GM18870 (cell line): ENCODE measurements at regions not wholly inside any gene's neighbourhood (a gene's known extent, or its start where the extent isn't known, plus 50 kb on each side); places are given as distances from the start of the nearest gene placed in this dataset.
"Not testable (repeated sequence)": the region's sequence is repeated elsewhere in the genome, so short reads cannot be mapped to it uniquely, and the experiment has no call there.

Source experiments
- ATAC-seq: cut with Tn5 transposase; IDR thresholded peaks from one replicate; pipeline ENCODE4 v1.9.1; 2021; ENCODE audit warnings: moderate library complexity; ENCODE audit not compliant: unreplicated experiment

DNA sequence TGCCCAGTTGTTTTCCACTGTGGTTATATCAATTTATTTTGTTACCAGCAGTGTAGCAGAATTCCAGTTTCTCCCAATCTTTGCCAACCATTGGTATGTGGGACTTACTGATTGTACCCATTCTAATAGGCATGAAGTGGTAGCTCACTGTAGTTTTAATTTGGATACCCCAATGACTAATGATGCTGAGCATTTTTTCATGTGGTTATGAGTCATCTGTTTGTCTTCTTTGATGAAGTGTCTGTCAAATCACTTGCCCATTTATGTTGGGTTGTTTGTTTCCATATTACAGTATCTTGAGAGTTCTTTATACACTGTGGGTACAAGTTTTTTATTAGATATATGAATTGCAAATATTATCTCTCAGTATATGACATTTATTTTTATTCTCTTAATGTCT lies 644.3 kb downstream of the NR2F2 start:
- ATAC-seq = no peak

- ATAC-seq = no peak
Observed at GRCh38 chr15:96977886-96978285, 647.4 kb downstream of the NR2F2 start.

DNA sequence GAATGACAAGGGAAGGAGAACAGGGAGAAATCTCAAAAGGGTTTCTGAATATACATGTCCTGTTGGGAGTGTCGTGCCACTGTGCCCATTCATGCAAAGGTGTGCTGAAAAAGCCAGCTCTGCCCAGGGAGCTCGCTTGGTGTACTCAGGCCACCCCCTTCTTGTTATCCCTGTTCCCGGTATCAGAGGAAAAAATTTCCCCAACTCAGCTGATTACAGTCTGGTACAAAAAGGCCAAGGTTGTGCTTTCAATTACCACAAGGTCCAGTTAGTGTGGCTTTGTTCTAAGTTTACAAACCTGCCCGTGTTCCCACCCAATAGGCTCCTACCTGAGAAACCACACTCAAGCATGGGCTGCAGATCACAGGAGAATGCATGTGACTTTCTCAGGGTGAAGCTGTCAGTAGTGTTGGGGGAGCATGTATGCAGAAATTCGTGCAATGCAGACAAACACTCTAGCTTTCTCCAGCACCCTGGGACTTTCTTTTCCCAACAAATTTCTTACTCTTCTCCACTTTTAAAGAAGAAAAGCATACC lies 648.5 kb downstream of the NR2F2 start:
- no peak for ATAC-seq

DNA sequence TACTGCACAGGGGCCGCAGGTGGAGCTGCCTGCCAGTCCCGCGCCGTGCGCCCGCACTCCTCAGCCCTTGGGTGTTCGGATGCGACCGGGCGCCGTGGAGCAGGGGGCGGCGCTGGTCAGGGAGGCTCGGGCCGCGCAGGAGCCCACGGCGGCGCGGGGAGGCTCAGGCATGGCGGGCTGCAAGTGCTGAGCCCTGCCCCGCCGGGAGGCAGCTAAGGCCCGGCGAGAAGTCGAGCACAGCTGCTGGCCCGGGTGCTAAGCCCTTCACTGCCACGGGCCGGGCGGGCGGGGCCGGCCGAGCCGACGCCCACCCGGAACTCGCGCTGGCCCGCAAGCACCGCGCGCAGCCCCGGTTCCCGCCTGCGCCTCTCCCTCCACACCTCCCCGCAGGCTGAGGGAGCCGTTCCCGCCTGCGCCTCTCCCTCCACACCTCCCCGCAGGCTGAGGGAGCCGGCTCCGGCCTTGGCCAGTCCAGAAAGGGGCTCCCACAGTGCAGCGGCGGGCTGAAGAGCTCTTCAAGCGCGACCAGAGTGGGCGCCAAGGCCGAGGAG lies 653.7 kb downstream of the NR2F2 start:
- ATAC-seq = not testable (repeated sequence)

DNA sequence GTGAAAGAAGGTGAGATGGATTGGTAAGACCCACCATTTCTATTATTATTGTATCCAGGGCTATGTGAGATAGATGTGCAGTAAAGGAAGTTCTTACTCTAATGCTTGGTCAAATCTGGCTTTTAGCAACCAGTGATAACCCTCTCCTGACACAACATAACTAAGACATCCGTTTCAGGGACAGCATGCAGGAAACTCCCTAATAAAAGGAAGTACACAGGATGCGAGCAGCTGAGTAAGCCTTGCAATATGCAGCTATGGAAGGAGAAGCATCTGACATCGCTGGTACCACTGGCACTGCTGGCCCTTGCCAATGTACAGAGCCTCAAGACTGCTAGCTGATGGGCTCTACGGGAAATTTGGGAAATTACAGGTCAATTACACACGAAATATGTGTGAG lies 662.3 kb downstream of the NR2F2 start:
- ATAC-seq = no peak

- ATAC-seq = no peak
Observed at GRCh38 chr15:96997538-96997937, 667.0 kb downstream of the NR2F2 start.

- no peak for ATAC-seq
Observed at GRCh38 chr15:97009031-97009431, 678.5 kb downstream of the NR2F2 start.

- ATAC-seq = no peak
Observed at GRCh38 chr15:97012986-97013385, 682.5 kb downstream of the NR2F2 start.

GRCh38 chr15:97013491-97013890 lies 683.0 kb downstream of the NR2F2 start:
- ATAC-seq = no peak

DNA sequence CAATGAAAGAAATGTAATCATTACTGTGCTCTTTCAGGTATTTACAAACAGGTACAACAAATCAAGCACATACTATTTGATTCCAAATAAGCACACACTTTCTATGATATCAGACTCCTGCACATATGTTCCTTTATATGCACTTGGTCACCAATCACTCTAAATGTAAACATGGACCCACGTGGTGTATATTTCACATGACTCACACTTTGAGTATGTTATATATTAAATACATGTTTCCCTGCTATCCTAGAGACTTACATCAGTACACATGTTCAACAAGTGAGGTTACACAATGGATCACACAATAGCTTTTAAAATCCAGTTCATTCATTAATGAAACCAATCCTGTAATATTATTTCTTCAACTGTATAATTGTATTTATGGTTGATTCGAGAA lies 683.5 kb downstream of the NR2F2 start:
- ATAC-seq = no peak

- ATAC-seq = no peak
Observed at GRCh38 chr15:97023488-97023844, 693.0 kb downstream of the NR2F2 start.

- no peak for ATAC-seq
Observed at GRCh38 chr15:97026781-97027180, 696.3 kb downstream of the NR2F2 start.

DNA sequence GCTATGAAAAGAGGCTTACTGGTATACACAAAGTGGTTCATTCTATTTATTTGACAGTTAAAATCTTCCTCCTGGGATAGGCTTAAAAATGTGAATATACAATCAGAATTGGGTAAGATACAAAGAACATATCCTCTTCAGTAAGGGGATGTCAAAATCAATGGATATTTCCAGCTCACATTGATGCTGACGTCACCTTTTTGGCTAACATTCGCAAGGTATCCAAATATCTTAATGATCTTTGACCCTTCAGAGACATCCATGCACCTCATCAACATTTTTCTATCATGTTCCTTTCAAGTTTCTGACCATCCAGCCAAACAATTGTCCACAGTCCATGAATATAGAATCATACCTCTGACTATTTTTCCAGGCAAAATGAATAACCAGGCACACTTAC lies 697.3 kb downstream of the NR2F2 start:
- no peak for ATAC-seq

- ATAC-seq = no peak
Observed at GRCh38 chr15:97030251-97030650, 699.8 kb downstream of the NR2F2 start.

DNA sequence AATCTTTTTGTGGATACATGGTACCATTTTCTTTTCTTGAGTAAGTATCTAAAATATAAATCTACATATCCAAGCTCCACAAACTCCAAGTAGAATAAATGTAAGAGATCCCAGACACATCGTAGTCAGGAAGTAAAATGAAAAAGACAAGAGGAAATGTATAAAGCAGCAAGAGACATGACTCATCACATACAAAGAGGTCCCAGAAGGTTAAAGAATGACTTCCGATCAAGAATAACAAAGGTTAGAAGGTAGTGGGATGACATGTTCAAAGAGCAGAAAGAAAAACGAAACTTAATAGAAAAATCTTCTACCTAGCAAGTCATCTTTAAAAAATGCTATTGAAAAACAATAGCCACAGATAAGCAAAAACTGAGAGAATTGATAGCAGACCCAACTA lies 705.8 kb downstream of the NR2F2 start:
- ATAC-seq = no peak

GRCh38 chr15:97037080-97037479 lies 706.6 kb downstream of the NR2F2 start:
- ATAC-seq = no peak

DNA sequence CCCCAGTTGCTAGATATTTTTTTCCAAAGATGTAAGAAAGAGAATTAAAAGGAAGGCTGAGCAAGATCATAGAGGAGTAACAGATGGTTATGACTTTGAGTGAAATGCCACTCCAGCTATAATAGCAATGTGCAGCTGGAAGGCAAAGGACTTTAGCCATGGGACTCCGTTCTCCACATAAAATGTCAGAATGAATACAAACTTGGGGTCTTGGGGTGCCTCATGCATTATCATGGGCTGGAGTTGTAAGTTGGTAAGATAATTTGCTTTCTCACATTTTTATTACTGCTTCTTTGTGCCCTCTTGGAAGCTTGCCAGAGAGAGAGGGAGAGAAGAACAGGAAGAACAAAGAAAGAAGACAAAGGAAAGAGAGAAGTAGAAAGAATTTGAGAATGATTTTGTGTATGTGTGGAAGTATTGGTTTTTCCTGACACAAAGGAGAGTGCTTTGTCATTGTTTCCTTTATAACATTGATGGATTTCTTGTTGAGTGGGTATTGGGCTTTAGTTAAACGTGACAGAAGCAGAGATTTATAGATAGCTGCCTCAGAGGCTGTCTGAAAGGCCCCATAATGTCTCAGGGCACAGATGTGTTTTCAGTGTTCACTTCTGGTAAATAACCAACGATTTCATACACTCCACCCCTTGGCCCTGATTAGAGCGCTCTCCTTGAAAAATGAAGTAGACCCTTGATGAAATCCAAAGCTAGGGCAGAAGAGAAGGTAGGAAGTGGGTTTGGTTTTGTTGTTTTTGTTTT lies 715.3 kb downstream of the NR2F2 start:
- no peak for ATAC-seq

DNA sequence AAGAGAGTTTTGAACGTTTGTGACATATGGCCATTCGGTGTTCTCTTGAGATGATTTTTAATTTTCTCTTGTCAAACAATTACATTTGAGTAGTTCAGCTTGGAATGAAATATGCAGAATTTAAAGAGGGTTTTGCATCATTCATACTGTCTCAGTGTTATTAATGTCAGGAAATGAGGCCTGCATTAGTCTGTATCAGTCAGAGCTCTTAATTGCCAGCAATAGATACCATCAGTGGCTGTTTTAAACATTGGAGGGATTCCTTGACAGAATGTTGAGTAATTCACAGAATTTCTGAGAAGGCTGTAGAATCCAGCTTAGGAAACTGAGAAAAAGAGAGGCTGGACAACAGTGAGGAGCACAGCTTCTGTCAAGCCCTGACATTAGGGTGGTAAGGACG lies 722.0 kb downstream of the NR2F2 start:
- ATAC-seq = no peak

- no peak for ATAC-seq
Observed at GRCh38 chr15:97053635-97054034, 723.1 kb downstream of the NR2F2 start.

- no peak for ATAC-seq
Observed at GRCh38 chr15:97057503-97057902, 727.0 kb downstream of the NR2F2 start.

DNA sequence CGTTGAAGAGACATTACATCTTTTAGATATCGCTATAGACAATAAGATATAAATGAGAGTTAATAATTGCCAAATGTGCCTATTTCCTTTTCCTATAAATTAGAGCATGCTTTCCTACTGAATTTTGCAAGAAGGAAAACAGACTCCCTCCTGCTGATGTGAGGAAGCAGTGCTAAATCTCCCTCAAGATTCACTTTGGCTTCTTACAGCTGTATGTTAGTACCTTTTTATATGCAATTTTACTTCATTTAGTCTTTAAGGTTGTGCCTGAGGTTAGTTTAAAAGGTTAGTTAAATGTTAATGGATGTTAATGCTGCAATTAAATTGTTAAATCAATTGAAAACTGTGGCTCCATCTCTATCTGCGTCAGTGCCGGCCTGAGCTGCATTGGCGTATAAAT lies 728.8 kb downstream of the NR2F2 start:
- ATAC-seq = no peak

- ATAC-seq = no peak
Observed at GRCh38 chr15:97061392-97061791, 730.9 kb downstream of the NR2F2 start.

- no peak for ATAC-seq
Observed at GRCh38 chr15:97071668-97072067, 741.2 kb downstream of the NR2F2 start.
